ENCODE measurements at regions not wholly inside any gene's neighbourhood (a gene's known extent, or its start where the extent isn't known, plus 50 kb on each side); places are given as distances from the start of the nearest gene placed in this dataset.

GRCh38 chr17:68175416-68175815, 72.4 kb upstream of the AMZ2 start:
- Histone ChIP-seq H2BK15ac (ENCODE audit: low read length) (no peak overlapping the region), H3K23me2 (ENCODE audit: low read depth, low read length) (no peaks in the 10 kb centered on the region), H2BK5ac (ENCODE audit: low read depth, low read length) (no peak overlapping the region), H2BK12ac (ENCODE audit: low read depth, low read length) (no peak overlapping the region), H3K56ac (replicated peaks; ENCODE audit: insufficient read length, low read depth, low read length) (no peak overlapping the region), H3K4ac (replicated peaks; ENCODE audit: insufficient read length, low read depth, low read length) (no peak overlapping the region), H3K4me1 (replicated peaks in 1 of 4; ENCODE audit: control insufficient read depth in 3 of 4, insufficient read depth in 4 of 4, low read length in 3 of 4) (no peaks in the 10 kb centered on the region), H3K79me2 (ENCODE audit: control insufficient read depth in 1 of 2, insufficient read depth in 2 of 2, low read length in 2 of 2) (no peaks in the 10 kb centered on the region), H3K79me1 (ENCODE audit: low read depth, low read length) (no peaks in the 10 kb centered on the region), H4K20me1 (replicated peaks in 1 of 2; ENCODE audit: control insufficient read depth in 1 of 2, insufficient read depth in 2 of 2, low read length in 2 of 2) (no peaks in the 10 kb centered on the region), H2AK5ac (ENCODE audit: low read depth, low read length) (no peak overlapping the region), H3K4me2 (ENCODE audit: insufficient read depth in 1 of 2, low read depth in 2 of 2, low read length in 2 of 2) (no peak overlapping the region), H3K36me3 (ENCODE audit: control insufficient read depth in 2 of 4, insufficient read depth in 4 of 4, low read length in 3 of 4) (no peaks in the 10 kb centered on the region), H3K4me3 (ENCODE audit: extremely low read depth in 1 of 4, insufficient read depth in 2 of 4, low read depth in 3 of 4, low read length in 4 of 4) (no peak overlapping the region), H3K18ac (ENCODE audit: extremely low read depth, low read length) (no peak overlapping the region), H4K91ac (replicated peaks; ENCODE audit: insufficient read length, low read length) (no peak overlapping the region), H3K9ac (replicated peaks in 1 of 4; ENCODE audit: extremely low read depth in 1 of 4, low read depth in 3 of 4, low read length in 3 of 4) (no peak overlapping the region), H4K8ac (ENCODE audit: extremely low read depth, insufficient read depth, low read length) (no peak overlapping the region), H3K23ac (ENCODE audit: insufficient read length) (no peak overlapping the region), H2BK20ac (ENCODE audit: low read length) (no peak overlapping the region), H4K5ac (ENCODE audit: insufficient read length, low read depth, low read length) (no peak overlapping the region), H3K27ac (ENCODE audit: low read depth, low read length) (no peak overlapping the region), H3K9me3 (ENCODE audit: insufficient read depth in 2 of 2, low read depth in 1 of 2, low read length in 1 of 2) (no peaks in the 10 kb centered on the region; a peak in 1 of 4 replicates), H3K27me3 (replicated peaks in 1 of 4; ENCODE audit: control insufficient read depth in 3 of 4, extremely low read depth in 1 of 4, insufficient read depth in 3 of 4, low read length in 3 of 4) (no peaks in the 10 kb centered on the region), H3K14ac (ENCODE audit: insufficient read length) (no peak overlapping the region), H2AFZ (ENCODE audit: low read length) (no peak overlapping the region), H2BK120ac (replicated peaks; ENCODE audit: low read depth, low read length) (no peak overlapping the region)
- ChIA-PET POLR2A (ENCODE audit: partially characterized antibody) (interaction anchor here (2.1 kb wide), 1 partner anchor 24 kb away, joined by 7 read pairs; no protein-coding TSS in a partner anchor), CTCF (ENCODE audit: partially characterized antibody) (interaction anchor here (1.1 to 5.2 kb wide), 5 partner anchors 10 to 122 kb away, joined by 3 to 33 read pairs (median 8); no protein-coding TSS in a partner anchor)
- 100% methylated on average over 2 of the region's 2 CpGs; no CpG with 5 or more reads in 1 of the 2 experiments for WGBS, 2 experiments (ENCODE audit: extremely low coverage in 1 of 2, insufficient coverage in 1 of 2, insufficient read length in 1 of 2, insufficient replicate concordance in 2 of 2, low coverage in 1 of 2, low lambda C conversion rate in 2 of 2, missing lambda C conversion rate in 1 of 2)
- DNase-seq (ENCODE audit: low read depth in 1 of 2, low spot score in 2 of 2) (peak in 1 of 2 experiments; percentile 24), FAIRE-seq (no peak)
- TF ChIP-seq CHD1 (IDR thresholded peaks at IDR 0.05; ENCODE audit: low read depth, low read length) (no peak), SRF (IDR thresholded peaks at IDR 0.05; ENCODE audit: low read depth, low read length) (no peak), BACH1 (IDR thresholded peaks at IDR 0.05; ENCODE audit: low read length) (no peak), HDAC6 (IDR thresholded peaks at IDR 0.05; ENCODE audit: low read depth, low read length) (no peak), CREB1 (IDR thresholded peaks at IDR 0.05) (no peak), HDAC2 (IDR thresholded peaks at IDR 0.05; ENCODE audit: borderline replicate concordance in 1 of 2, low read depth in 2 of 2, low read length in 2 of 2) (no peak), TEAD4 (IDR thresholded peaks at IDR 0.05; ENCODE audit: low read depth, low read length) (no peak), RAD21 (IDR thresholded peaks at IDR 0.05 in 1 of 2, conservative IDR thresholded peaks at IDR 0.05 in 1 of 2; ENCODE audit: low read depth in 2 of 2, low read length in 2 of 2) (no peak), POLR2A (IDR thresholded peaks at IDR 0.05; ENCODE audit: control extremely low read depth in 1 of 2, low read depth in 2 of 2, low read length in 2 of 2) (no peak), PHF8 (conservative IDR thresholded peaks at IDR 0.05; ENCODE audit: low read depth, low read length) (no peak), RFX5 (IDR thresholded peaks at IDR 0.05; ENCODE audit: borderline replicate concordance, low read depth, low read length) (no peak), RBBP5 (IDR thresholded peaks at IDR 0.05; ENCODE audit: borderline replicate concordance, low read depth, low read length) (no peak), EZH2 (IDR thresholded peaks at IDR 0.05; ENCODE audit: low read depth, low read length, severe bottlenecking) (no peak), SIN3A (conservative IDR thresholded peaks at IDR 0.05 in 1 of 2, IDR thresholded peaks at IDR 0.05 in 1 of 2; ENCODE audit: low read depth in 1 of 2, low read length in 2 of 2) (no peak), BRCA1 (IDR thresholded peaks at IDR 0.05; ENCODE audit: low read depth, low read length) (no peak)

Data from H1 (cell line).